Adrenal gland (tissue), 9 donors: ENCODE measurements at regions not wholly inside any gene's neighbourhood (a gene's known extent, or its start where the extent isn't known, plus 50 kb on each side); places are given as distances from the start of the nearest gene placed in this dataset.

Source experiments
- DNase-seq, 7 donors: peaks; one replicate each; pipeline ENCODE4 v3.0.0-alpha.2; 2019 to 2020
- H3K27ac ChIP-seq, 5 donors: fragments of 200-600 bp; sonication (generic) in 4 of 5; 1 replicate in 3 of 5; 2 replicates in 2 of 5; pipeline versions ENCODE4 v1.5.1 to v1.8.0; 2016 to 2020; ENCODE audit warnings: mild to moderate bottlenecking in 1 of 5
- H3K27me3 ChIP-seq: fragments of 200-600 bp; 2 replicates; pipeline ENCODE4 v1.8.0; 2021
- H3K36me3 ChIP-seq, 2 donors: fragments of 200-600 bp; replicated peaks in 1 of 2; 1 replicate in 1 of 2; 2 replicates in 1 of 2; pipeline versions ENCODE4 v1.5.1 to v1.8.0; 2018 to 2022
- H3K4me1 ChIP-seq, 2 donors: fragments of 200-600 bp; replicated peaks in 1 of 2; 1 replicate in 1 of 2; 2 replicates in 1 of 2; pipeline versions ENCODE4 v1.5.1 to v1.8.0; 2018 to 2021
- H3K4me3 ChIP-seq, 4 donors: fragments of 200-600 bp; sonication (generic) in 3 of 4; one replicate each; pipeline ENCODE4 v1.5.1; 2016 to 2018
- H3K9me3 ChIP-seq, 3 donors: fragments of 200-600 bp; sonication (generic) in 1 of 3; replicated peaks in 1 of 3; 1 replicate in 2 of 3; 2 replicates in 1 of 3; pipeline versions ENCODE4 v1.5.1 to v1.8.0; 2016 to 2021
- POLR2A ChIP-seq, 2 donors: fragments of 450-650 bp; IDR thresholded peaks; one replicate each; pipeline ENCODE4 v1.6.1; 2017; ENCODE audit warnings: antibody characterized with exemption in 2 of 2, mild to moderate bottlenecking in 2 of 2, moderate library complexity in 1 of 2
- WGBS, 4 donors: extraction: QIAGEN DNeasy Blood & Tissue Kit in 2 of 4; methylation state at CpG; one replicate each; pipeline versions ENCODE4 v1.1.5 to v1.1.7; 2013 to 2017; 5-methylcytosine and 5-hydroxymethylcytosine counted together
- intact Hi-C, 2 donors: fragments of 100-400 bp; cut with DNase I; formaldehyde crosslinking; loops; one replicate each; pipeline versions ENCODE4 v1.14.1 to v1.15.0; 2022 to 2023
- TF ChIP-seq, protein P1 (sequence below), 6 experiments: fragments of 450-650 bp in 4 of 6; fragments of 200-600 bp in 2 of 6; sonication (generic) in 1 of 6; IDR thresholded peaks; 1 replicate in 5 of 6; 2 replicates in 1 of 6; pipeline versions ENCODE4 v1.5.1 to v1.8.0; 2016 to 2021; ENCODE audit warnings: antibody characterized with exemption in 6 of 6, mild to moderate bottlenecking in 2 of 6, moderate library complexity in 1 of 6
- donor health status: healthy with polysubstance abuse.
- donor health status: Bipolar disorder and iron deficiency.
- donor health status: DM: yes; HTN: yes; CAD: no.
- donor health status: DM: no; HTN: no; CAD: no.
- donor health status: DM: no; HTN: no; CAD: no.

- 82 to 93% (median 89%) methylated on average over 5 of the region's 5 CpGs for WGBS, 4 donors
Observed at GRCh38 chr13:22092791-22093560, 422.1 kb downstream of the FGF9 start.

GRCh38 chr13:22095794-22096193, 424.9 kb downstream of the FGF9 start:
- intact Hi-C loops: no loop called here
- no peaks in the 10 kb centered on the region for H3K27me3 ChIP-seq
- WGBS, 4 donors: 86 to 88% (median 88%) methylated on average over 3 of the region's 3 CpGs

More at GRCh38 chr13:22092791-22093560, 422.1 kb downstream of the FGF9 start:
- no peak overlapping the region for H3K27ac ChIP-seq
- no peak overlapping the region for H3K4me3 ChIP-seq
- H3K27me3 ChIP-seq: no peaks in the 10 kb centered on the region
- intact Hi-C loops: no loop called here
- no peaks in the 10 kb centered on the region for H3K36me3 ChIP-seq
- no peaks in the 10 kb centered on the region for H3K9me3 ChIP-seq
- DNase-seq: no peak
- TF ChIP-seq, protein P1, sequence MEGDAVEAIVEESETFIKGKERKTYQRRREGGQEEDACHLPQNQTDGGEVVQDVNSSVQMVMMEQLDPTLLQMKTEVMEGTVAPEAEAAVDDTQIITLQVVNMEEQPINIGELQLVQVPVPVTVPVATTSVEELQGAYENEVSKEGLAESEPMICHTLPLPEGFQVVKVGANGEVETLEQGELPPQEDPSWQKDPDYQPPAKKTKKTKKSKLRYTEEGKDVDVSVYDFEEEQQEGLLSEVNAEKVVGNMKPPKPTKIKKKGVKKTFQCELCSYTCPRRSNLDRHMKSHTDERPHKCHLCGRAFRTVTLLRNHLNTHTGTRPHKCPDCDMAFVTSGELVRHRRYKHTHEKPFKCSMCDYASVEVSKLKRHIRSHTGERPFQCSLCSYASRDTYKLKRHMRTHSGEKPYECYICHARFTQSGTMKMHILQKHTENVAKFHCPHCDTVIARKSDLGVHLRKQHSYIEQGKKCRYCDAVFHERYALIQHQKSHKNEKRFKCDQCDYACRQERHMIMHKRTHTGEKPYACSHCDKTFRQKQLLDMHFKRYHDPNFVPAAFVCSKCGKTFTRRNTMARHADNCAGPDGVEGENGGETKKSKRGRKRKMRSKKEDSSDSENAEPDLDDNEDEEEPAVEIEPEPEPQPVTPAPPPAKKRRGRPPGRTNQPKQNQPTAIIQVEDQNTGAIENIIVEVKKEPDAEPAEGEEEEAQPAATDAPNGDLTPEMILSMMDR (IDR thresholded peaks at IDR 0.05): no peak
- TF ChIP-seq POLR2A (IDR thresholded peaks at IDR 0.05): no peak
- no peaks in the 10 kb centered on the region for H3K4me1 ChIP-seq

DNA sequence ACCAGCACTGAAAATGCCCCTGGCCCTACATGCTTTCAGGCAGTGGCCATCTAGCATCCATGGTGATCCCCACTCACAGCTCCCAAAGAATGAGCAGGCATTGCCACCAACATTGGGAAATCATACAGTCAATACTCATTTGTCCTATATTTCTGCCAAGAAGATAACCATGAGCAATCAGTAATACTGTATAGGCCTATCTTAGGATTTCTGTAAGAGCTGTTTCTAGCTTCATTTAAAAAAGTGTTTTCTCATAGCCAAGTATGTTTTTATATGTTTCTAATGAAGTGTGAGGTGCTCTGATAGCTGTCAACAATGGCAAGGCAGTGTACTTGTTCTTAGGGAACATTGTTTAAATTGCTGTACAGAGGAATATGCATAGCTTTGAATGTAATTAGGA, 428.7 kb downstream of the FGF9 start:
- DNase-seq: peak in 1 of 7 donors; percentile 17
- Histone ChIP-seq H3K4me3 (no peak overlapping the region), H3K27me3 (no peaks in the 10 kb centered on the region), H3K9me3 (no peaks in the 10 kb centered on the region), H3K4me1 (no peaks in the 10 kb centered on the region), H3K36me3 (no peaks in the 10 kb centered on the region), H3K27ac (no peak overlapping the region)
- intact Hi-C loops: no loop called here
- TF ChIP-seq POLR2A (IDR thresholded peaks at IDR 0.05): no peak
- TF ChIP-seq, protein P1 (IDR thresholded peaks at IDR 0.05): no peak

More at GRCh38 chr13:22095794-22096193, 424.9 kb downstream of the FGF9 start:
- no peak for TF ChIP-seq POLR2A (IDR thresholded peaks at IDR 0.05)
- TF ChIP-seq, protein P1 (IDR thresholded peaks at IDR 0.05): no peak
- Histone ChIP-seq H3K36me3 (no peaks in the 10 kb centered on the region), H3K4me3 (no peak overlapping the region), H3K4me1 (no peaks in the 10 kb centered on the region), H3K9me3 (no peaks in the 10 kb centered on the region), H3K27ac (no peak overlapping the region)
- no peak for DNase-seq

DNA sequence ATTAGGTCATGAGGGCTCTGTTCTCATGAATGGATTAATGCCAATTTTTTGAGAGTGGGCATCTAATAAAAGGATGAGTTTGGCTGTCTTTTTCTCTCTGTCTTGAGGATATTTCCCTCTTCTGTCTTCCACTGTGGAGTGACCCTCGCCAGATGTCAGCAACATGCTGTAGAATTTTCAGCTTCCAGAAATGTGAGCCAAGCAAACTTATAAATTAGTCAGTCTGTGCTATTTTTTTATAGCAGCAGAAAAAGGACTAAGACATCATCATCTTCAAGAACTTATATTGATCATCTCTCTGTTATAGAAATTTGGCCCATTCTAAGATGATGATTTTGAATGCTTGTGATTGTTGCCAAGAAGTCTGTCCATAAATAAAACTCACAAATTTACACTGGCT, 431.4 kb downstream of the FGF9 start:
- TF ChIP-seq, protein P1 (IDR thresholded peaks at IDR 0.05): no peak
- TF ChIP-seq POLR2A (IDR thresholded peaks at IDR 0.05): no peak
- no peaks in the 10 kb centered on the region for H3K9me3 ChIP-seq
- DNase-seq: no peak
- no peaks in the 10 kb centered on the region for H3K36me3 ChIP-seq
- no peak overlapping the region for H3K4me3 ChIP-seq
- peaks cover 0 to 3% of the 10 kb centered on the region in 2 donors for H3K4me1 ChIP-seq
- 67 to 81% (median 77%) methylated on average over 1 of the region's 1 CpG for WGBS, 4 donors
- intact Hi-C loops: no loop called here
- no peak overlapping the region for H3K27ac ChIP-seq
- no peaks in the 10 kb centered on the region for H3K27me3 ChIP-seq
